ENCODE measurements at regions not wholly inside any gene's neighbourhood (a gene's known extent, or its start where the extent isn't known, plus 50 kb on each side); places are given as distances from the start of the nearest gene placed in this dataset.

GRCh38 chr15:95281470-95281869, 1049.0 kb upstream of the NR2F2 start:
- no peak for DNase-seq (ENCODE audit: low read depth in 2 of 2)

DNA sequence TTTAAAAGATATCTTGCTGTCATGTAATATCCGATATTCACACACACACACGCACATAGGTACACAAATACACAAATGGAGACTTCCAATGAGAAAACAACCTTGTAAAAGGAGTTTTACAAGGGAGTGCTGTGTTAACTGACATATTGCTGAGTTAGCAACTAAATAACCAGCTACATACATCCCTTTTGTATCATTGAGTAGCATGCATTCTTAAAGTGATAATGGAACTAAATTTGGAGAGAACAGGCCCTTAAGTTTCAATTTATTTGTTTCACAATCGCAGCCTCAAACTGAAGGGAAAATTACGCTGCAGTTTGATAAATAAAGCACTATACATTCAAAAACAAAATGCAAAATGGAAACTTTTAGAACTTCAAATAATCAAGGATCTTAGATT, 1046.0 kb upstream of the NR2F2 start:
- DNase-seq (ENCODE audit: low read depth in 2 of 2) = no peak

- DNase-seq (ENCODE audit: low read depth in 2 of 2) = no peak
Measured at GRCh38 chr15:95284933-95285421, 1045.5 kb upstream of the NR2F2 start.

- no peak for DNase-seq (ENCODE audit: low read depth in 2 of 2)
Measured at GRCh38 chr15:95286352-95286880, 1044.1 kb upstream of the NR2F2 start.

DNA sequence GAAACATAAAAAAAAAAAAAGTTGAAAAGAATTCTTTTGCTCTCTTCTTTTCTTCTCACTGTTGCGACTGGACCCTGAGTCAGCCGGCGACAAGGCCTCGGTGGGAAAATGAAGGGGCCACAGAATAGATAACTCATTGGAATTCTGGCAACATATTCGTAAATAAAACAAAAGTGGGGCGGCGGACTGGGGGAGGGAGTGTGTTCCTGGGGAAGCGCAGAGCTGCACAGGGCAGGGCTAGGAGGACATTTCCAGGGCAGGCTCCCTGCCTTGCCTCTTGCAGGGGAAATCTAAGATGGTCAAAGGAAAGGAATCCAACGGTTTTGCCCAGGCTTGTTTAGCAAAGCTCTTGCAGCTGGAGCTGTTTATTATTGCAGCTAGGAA, 1042.8 kb upstream of the NR2F2 start:
- DNase-seq (ENCODE audit: low read depth in 2 of 2) = no peak

DNA sequence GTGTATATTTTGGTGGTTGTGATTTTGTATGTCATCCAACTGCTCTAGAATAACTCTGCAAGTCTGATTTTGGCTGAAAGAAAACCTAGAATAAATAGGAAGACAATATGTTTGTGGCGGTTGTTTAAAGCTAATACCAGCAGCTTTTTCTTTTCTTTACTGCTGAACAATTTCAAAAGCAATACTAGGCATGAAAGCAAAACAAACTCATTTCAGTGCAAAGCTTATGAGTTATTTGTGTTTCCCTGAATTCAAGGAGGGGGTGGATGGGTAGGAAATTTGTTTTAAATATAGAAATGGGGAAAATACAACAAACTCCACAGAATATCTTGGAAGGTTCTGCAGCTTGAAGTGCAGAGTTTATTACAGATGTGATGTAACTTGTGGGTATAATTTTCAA, 1041.9 kb upstream of the NR2F2 start:
- DNase-seq (ENCODE audit: low read depth in 2 of 2) = no peak

- no peak for DNase-seq (ENCODE audit: low read depth in 2 of 2)
Measured at GRCh38 chr15:95290176-95290974, 1040.1 kb upstream of the NR2F2 start.

GRCh38 chr15:95291898-95292472, 1038.5 kb upstream of the NR2F2 start:
- no peak for DNase-seq (ENCODE audit: low read depth in 2 of 2)

- DNase-seq (ENCODE audit: low read depth in 2 of 2) = no peak
Measured at GRCh38 chr15:95292785-95293450, 1037.6 kb upstream of the NR2F2 start.

GRCh38 chr15:95293456-95294031, 1037.0 kb upstream of the NR2F2 start:
- DNase-seq (ENCODE audit: low read depth in 2 of 2) = no peak

DNA sequence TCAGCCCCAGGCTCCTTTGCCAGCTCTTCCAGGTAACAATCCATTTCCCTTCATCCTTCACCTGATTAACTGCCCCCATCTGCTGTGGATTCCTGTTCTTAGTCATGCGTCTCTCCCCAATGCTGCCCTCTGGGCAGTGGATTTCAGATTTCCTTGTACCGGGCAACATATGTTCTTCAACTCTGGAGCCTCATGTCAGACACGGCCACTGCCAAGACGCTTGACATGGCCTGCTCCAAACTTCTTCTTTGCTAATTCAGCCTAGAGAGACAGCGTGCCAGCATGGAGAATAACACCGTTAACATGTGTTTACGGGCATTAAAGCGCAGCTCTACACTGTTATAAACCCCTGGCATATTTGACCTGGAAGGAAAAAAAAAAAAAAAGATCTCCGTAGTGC, 1035.1 kb upstream of the NR2F2 start:
- no peak for DNase-seq (ENCODE audit: low read depth in 2 of 2)

GRCh38 chr15:95295896-95296625, 1034.4 kb upstream of the NR2F2 start:
- no peak for DNase-seq (ENCODE audit: low read depth in 2 of 2)

DNA sequence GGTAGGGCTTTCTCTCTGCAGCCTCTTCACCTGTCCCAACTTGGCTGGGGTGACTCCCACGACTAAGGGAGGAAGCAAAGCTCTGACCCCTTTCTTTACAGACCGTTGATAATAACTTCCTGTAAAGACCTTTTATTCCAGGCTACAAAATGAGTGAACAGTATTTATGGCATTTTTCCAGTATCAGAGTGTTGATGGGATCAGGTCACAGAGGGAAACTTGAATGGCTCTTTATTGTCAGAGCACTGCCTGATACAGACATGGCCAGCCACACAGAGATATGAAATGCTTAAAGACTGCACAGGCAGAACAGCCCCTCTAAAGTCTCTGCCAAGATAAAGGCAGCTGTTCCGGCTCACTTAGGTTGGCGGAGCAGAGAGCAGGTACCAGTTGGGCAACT, 1033.9 kb upstream of the NR2F2 start:
- DNase-seq (ENCODE audit: low read depth in 2 of 2) = no peak

DNA sequence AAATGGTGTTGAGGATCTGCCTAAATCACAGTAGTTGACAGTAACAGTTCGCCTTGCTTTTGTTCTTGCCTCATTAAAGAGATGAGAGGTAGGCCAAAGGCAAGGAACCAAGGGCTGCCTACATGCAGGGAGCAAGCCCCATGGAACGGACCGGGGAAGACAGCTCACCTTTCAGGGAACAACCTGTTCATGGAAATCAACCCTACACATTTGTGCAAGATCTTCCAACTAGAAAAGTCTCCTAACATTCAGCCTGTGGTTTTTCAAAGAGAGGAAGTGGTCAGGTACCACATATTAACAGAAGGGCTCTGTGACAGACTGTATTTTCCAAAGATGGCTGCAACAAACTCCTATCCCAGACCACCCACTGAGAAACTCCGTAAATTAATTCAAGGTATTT, 1031.8 kb upstream of the NR2F2 start:
- DNase-seq (ENCODE audit: low read depth in 2 of 2) = no peak

DNA sequence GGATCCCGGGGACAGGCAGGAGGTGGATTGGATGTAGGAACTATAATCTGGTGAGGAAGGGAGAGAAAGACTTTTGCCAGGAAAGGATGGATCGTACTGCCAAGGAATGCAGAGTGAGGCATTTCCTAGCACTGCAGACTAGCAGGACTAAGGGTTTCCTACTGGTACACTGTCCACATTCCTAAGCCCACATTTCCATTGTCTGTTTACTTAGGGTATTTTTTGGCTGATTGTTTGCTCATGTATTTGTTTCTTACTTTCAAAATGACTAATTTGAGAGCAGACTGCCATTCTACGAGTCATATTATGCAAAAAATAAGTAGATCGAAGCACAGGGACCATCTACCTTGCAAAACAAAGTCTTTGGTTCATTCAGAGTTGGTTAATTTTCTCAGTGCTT, 1029.5 kb upstream of the NR2F2 start:
- DNase-seq (ENCODE audit: low read depth in 2 of 2) = no peak

DNA sequence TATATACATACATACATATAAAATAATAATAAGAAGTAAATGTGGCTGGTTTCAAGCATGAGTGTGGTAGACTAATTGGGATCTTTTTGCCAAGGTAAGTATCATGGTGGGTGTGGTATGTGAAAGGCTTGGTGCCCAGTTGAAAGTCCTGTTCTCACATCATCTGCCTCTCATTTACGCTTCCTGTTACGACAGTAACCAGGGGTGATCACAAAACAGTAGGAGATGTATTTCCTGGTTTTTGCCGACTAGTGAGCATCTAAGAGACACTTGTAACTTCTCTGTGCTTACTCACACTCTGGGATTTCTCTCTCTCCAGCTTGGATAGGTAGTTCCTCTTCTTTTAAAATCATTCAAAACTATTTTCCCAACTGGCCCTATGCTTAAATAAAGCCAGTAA, 1028.3 kb upstream of the NR2F2 start:
- DNase-seq (ENCODE audit: low read depth in 2 of 2) = no peak

GRCh38 chr15:95302809-95303208, 1027.7 kb upstream of the NR2F2 start:
- DNase-seq (ENCODE audit: low read depth in 2 of 2) = no peak

DNA sequence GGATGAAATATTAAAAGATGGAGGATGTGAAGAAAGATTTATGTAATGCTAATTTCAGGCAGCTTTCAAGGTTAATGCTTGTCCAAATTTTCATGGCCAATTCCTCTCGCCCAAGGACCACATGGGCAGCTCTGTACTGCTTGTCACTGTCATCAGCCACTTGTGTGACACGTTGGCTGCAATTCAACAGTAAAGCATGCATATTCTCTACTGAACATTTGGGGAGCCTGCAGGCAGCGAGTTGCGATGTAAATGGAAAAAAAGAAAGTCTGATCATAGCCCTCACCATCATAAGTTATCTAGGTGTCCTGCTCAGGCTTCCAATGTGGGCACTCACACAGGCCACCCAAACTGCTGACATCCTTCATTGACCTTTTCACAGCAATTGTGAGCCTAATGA, 1026.8 kb upstream of the NR2F2 start:
- DNase-seq (ENCODE audit: low read depth in 2 of 2) = no peak

DNA sequence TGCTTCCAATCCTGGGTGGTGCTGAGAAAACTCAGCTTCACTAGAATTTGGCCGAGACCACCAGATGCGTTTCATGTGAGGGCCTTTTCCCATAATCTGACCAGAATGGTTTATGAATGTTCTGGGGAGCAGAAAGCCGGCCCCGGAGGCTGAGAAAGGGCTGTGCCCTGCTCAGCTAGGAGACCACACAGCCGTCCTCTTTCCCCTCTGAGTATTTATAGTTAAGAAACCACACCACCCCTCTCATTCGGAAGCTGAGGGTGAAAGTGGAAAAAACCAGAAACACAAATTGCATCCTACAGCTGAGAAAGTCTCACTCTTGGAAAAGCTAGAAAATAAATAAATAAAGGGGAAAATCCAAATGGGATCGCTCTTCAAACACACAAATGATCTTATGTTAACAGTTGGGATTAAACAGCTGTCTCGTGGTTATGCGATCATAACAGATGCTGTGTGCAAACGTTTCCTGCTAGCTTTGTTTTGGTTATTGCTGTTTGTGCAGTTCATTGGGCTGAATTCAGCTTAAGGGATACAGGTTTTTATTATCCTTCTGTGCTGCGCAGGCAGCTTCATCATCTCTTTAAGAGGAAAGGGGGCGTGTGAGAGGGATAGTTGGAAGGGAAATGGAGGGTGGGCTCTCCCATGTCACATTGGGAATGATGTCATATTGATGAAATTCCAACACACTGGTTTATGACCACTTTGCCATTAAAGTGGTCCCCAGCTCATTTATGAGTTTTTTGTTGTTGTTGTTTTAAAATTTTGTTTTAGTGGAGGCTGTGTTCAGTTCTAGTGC, 1026.2 kb upstream of the NR2F2 start:
- DNase-seq (ENCODE audit: low read depth in 2 of 2) = no peak

- no peak for DNase-seq (ENCODE audit: low read depth in 2 of 2)
Measured at GRCh38 chr15:95304947-95305400, 1025.5 kb upstream of the NR2F2 start.

- DNase-seq (ENCODE audit: low read depth in 2 of 2) = no peak
Measured at GRCh38 chr15:95307115-95307514, 1023.4 kb upstream of the NR2F2 start.
